HG03280 (cell line): ENCODE measurements at regions not wholly inside any gene's neighbourhood (a gene's known extent, or its start where the extent isn't known, plus 50 kb on each side); places are given as distances from the start of the nearest gene placed in this dataset.
"Not testable (repeated sequence)": the region's sequence is repeated elsewhere in the genome, so short reads cannot be mapped to it uniquely, and the experiment has no call there.

Experiments
- ATAC-seq: cut with Tn5 transposase; IDR thresholded peaks from one replicate; pipeline ENCODE4 v1.9.1; 2021; ENCODE audit warnings: mild to moderate bottlenecking, moderate library complexity; ENCODE audit not compliant: unreplicated experiment

DNA sequence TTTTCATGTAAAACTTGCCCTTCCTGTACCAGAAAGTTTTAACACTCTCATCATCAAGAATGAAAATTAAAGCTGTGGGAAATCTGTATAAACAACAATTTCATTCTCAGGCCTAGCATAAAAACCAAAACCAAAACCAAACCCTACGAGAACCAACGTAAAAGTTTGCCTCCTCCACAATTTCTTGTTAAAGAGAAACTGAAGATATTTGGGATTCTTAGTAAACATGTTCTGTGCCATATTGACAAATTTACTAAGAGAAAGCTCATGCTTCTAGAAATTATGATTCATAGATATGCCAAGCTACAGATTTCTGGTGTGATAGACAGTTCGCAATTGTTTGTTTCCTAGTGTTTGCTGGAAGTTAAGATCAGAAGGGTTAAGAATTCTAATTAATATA is 801.0 kb upstream of the NUDT12 start:
- no peak for ATAC-seq

DNA sequence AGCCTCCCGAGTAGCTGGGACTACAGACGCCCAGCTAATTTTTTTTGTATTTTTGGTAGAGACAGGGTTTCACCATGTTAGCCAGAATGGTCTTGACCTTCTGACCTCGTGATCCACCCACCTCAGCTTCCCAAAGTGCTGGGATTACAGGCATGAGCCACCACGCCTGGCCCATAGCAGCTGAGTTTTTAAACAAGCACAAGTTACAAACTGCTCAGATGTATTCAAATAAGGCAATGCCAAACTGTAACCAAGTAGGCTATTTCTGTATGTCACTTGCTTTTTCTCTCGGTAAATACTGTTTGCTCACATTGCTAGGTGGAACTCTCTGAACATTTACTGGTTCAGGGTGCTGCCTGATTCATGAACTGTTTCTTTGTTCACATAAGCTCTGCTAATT is 799.3 kb upstream of the NUDT12 start:
- ATAC-seq = peak; percentile 72

DNA sequence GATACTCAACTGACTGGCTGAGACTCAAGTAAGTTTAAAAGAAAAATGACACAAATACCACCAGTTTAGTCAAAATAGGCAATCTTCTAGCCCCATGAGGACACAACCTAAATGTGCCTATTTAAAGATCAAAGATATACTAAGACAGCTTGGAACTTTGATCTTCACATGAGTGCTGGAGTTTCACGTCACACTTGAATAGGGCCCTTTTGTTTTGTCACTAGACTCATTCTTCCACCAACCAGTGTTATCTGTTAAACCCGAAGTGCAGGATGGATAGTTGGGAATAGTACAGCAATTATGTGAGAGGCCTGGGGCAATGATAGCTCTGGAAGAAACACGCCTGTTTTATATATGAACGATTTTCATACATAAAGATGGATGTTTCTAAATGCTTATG is 792.8 kb upstream of the NUDT12 start:
- no peak for ATAC-seq

DNA sequence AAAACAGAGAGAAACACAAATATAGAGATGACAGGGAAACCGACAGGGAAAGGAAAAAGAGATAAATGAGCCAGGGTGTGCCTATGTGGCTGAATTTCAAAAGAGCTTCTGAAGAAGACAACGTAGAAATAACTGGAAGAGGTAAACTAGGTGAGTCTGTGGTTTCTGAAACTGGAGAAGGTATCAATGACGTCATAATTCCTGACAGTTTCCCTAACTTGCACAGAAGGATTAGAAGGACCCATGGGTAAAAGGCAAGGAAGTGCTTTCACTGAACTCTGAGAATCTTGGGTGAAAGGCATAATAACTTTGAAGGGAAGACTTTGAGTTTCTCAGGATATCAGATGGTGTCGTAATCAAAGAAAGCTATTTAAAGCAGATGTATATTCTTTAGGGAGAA is 790.8 kb upstream of the NUDT12 start:
- ATAC-seq = no peak

DNA sequence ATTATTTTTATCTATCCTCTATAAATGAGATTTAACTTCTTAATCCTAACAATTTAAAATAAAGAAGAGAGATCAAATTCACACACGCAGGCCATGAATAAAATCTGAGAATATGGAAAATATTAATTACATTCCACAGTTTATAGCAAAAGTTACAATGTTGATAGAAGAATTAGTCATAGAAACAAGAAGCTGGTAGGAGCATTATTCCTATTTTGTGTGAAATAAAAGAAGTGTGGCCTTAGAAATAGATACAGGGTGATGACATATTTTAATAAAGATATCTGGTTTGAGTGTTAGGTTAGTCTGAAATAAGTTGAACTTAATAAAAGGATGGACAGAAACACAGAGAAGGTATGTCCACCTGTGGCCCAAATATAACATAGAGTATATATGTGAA is 790.4 kb upstream of the NUDT12 start:
- no peak for ATAC-seq

DNA sequence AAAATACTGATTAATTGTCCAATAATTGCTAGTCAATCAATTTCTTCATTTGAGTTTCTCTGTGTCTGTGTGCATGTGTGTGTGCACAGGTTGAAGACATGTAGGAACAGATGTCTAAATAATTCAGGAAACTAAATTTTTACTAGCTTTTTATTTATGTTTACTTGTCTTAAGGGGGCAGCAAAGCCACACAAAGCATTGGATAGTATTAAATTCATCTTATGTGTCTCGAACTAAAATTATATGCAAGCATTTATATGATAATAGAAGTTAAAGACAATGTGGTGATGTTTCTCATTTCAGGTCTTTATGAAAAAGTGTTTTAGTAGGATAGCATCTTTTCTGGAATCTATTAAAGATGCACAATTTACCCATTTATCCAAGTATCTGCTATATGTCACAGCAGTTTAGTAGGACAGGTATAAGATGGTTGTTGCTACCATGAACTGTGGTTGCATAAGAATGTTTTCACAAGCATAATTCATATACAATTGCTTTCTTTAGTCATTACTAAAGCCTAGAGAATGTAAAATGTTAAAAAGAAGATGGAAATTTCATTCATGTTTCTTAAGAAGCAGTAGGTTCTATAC is 784.6 kb upstream of the NUDT12 start:
- ATAC-seq = no peak

DNA sequence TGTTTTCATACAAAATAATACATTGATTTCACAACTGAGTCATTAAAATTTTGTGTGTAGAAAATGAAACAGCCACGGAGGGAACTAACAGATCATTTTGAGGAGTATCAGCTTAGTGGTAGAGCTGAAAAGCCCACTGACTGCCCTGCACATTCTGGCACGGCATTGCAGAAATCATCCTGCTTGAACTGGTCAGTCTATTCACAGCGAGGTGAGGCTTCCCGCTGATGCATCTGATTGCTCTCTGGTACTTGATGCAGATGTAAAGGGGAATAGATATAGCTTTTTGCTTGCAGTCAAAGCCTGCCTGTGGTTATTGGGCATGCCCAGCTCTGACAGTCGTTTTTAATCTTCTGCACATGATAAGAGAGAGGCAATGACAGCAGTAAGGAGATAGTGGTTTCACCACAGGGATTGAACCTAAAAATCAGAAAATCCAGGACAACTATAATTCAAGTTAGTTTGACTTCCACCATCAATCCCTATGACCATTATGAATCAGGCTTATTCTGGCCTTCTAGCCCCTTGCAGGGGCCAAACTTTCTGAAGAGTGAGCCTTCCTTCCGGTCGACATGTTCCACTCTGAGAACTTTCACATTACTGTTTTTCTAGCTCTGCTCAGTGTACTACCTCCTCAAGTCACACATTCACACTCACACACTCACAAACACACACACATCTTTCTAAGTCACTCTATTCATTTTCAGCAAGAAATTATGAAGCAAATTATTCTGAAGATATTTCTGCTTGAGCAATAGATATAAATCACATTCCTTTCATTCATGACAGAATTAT is 782.8 kb upstream of the NUDT12 start:
- no peak for ATAC-seq

DNA sequence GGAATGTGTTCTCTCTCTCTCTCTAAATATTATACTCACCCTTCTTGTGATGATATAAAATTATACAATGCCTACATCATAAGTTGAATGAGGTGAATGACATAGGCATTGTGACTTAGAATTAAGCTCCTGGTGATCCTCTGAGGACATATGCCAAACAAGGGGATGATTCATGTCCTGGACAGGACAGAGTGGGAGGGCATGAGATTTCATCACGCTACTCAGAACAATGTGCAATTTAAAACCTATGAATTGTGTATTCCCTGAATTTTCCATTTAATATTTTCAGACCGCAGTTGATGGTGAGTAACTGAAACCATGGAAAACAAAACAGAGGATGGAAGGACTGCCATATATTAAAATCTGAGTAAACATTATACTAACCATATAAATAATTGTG is 782.2 kb upstream of the NUDT12 start:
- no peak for ATAC-seq

DNA sequence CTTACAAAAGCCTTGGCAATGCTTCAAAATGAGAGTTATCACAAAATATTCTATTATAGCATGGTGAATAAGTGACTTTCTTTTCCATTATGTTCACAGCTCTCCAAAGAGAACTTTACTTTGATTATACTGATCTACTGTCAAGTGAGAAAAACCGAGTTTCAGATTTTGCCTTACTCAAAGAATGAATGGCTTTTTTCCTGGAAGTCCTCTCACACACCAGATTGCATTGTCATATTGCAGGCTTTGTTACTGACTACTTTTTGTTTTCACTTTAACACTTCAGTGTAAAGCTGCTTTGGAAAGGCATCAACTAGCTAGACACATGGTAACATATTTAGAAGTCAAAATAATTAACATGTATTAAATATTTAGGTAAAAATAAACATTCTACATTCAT is 765.2 kb upstream of the NUDT12 start:
- no peak for ATAC-seq

DNA sequence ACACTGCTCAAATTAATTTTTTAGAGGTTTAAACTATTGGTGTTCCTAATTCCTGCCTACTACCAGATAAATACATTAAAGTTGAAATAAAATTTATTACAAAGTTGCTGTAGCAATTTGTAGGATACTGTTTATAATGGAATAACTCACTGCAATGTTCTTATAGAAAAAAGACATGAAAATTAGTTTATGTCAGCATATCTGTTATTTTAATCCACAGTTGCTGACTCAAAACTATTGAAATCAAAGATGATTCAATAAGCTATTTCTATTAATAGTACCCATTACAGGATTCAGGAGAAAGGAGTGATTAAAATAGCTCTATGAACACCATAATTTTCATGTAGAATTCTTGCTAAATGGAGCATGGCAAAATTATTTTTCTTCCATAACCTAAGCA is 764.4 kb upstream of the NUDT12 start:
- ATAC-seq = no peak

DNA sequence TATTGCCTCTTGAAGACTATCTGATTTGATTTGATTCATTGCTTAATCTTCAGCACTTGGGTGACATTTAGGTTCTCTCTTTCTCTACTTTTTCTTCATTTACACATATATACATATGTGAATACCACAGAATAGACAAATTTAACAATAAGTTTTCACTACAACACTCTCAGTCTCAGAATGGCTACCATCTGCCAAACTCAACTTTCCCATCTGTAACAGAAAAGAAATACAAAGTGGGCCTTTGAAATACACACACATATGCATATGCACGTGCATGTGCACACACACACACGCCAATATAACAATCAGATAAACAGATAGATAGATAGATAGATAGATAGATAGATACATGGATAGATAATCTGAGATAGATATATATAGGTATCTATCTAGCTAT is 762.8 kb upstream of the NUDT12 start:
- ATAC-seq = no peak

DNA sequence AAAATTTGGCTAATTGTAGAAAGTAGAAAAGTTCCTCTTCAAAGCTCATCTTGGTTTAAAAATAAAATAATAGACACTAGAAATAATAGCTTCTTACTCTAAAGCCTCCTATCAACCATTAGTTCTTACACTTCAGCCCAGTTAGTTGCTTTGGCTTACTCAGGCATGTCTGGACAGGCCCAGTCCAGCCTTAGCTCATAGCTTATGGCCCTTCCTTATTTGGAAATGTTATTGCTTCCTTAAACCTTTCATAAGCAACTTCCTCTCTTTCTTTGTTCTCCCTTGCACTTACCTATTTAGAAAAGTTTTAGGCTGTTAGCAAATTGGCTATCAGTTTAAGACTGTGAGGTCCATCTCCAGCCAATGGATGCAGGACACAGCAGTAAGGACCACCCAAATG is 754.1 kb upstream of the NUDT12 start:
- ATAC-seq = not testable (repeated sequence)

DNA sequence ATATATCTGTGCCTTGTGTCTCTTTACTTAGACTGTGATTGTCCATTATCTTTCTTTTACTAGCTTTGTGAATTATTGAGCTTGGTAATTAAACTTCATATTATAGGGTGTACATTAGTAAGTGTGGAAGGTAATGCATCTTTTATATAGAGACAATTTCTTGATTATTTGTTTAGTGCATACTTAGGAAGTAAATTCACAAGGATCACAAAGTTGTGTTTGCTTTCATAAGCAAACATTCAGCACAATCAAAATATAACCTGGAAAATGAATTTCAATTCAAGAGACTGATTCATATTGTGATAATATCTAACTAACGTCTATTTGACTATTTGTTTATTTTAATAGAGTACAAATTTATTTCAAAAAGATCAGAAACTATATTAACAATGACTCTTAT is 749.9 kb upstream of the NUDT12 start:
- ATAC-seq = no peak

DNA sequence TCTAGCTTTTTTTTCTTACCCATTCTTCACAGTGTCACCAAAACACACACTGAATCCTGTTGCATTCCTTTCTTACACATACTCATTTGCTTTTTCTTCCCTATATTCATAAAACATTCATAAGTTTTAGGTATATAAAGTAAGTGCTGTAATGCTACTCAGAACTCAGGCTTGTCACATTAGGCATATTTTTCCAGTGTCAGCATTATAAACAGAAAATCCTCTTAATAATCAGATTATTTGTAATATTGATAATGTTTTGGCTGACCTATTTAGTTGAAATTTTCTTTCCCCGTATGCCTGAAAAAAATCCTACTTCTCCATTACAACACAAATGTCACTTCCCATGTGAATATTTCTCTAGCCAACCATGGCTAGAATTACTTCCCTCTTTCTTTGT is 743.0 kb upstream of the NUDT12 start:
- ATAC-seq = no peak

DNA sequence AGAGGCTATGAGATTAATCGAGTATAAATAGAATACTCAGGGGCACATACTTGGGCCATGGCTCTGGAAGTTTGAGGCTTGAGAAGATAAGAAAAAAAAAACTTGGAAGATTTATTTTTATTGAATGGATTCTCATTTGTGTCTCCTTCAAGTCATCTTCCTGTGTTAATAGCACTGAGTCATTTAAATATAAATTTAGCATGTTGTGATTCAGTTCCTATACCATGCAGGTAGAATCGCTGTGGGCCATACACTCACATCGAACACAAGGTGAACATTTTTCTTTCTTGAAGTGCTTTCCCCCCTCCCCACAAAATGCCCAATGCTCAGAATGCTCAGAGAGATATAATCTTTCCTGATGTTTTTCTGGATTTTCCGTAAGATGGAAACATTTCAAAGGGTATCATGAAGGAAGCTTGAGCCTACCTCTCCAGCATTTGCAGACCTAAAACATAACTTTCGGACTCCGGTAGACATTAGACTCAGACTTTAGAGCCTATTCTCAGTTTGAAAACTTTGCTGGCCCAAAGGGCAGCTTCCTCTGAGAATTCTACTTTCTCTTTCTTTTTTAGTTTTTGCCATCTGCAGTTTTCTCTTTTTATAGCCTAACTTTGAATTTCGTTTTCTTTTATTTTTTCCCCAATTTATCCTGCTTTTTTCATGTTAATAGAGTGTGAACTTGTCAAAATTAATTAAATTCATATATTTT is 737.6 kb upstream of the NUDT12 start:
- ATAC-seq = no peak

DNA sequence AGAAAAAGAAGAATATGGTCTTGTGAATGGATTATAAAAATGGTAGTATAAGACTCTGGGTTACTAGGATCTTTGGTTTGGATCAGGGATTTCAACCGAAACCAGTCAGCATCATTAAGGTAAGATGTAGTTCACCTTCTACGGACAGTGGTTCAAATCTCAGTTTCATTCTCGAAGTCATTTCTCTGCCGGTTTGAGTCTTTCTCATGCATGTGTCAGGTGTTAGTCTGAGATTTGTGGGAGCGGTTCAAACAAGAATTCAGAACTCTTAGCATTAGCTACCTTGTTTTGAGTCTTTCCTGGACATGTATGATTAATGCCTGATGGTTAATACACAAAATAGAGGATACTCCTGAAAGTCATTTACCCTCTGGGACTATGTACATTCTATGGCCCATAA is 735.9 kb upstream of the NUDT12 start:
- no peak for ATAC-seq

DNA sequence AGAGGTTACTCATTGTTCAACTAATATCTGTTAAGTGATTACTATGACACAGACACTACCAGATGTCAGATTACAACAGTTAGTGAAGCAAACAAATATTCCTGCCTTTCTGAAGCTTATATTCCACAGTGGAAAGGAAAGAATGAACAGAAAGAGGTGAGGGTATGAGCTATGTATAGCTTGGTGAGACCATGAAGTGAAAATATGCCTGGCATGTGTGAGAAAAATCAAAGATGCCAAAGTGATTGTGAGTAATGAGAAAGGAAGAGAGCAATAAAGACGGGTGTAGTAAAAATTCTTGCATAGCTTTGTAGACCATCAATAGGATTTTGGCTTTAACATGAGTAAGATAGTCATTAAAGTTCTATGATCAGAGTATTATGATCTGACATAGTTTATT is 734.5 kb upstream of the NUDT12 start:
- ATAC-seq = no peak

DNA sequence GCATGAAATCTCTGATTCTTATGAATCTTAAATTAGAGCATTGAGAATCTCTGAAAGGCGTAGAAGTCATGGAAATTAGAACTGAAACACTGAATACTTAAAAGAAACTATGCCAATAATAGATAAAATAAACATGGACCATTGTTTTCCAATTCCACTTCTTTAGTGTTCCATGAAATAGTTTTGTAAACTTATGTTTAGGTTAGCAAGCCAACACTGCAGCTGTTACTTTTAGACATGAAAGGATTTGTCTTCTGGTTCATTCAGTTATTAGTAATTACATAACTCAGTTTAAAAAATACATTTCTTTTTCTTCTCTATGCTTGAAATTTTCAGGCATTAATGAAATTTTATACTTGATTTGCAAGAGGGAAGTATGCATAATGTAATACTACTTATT is 733.4 kb upstream of the NUDT12 start:
- ATAC-seq = no peak

DNA sequence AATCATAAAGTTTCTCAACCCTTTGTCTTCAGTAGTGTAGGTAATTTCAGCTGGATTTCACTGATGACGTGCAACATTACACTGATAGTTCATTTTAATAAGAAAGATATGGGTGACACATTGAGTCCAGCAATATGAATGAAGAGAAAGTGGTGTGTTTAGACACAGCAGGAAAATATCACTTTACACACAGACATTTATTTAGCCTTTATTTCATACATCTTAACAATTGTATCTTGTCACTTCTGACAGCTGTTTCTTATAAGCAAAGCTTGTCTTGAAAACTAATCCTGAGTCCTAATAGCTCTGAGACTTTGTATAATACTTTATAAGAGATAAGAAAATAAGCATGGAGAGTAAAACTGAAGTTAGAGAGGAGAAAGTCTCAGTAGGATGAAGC is 720.5 kb upstream of the NUDT12 start:
- no peak for ATAC-seq

DNA sequence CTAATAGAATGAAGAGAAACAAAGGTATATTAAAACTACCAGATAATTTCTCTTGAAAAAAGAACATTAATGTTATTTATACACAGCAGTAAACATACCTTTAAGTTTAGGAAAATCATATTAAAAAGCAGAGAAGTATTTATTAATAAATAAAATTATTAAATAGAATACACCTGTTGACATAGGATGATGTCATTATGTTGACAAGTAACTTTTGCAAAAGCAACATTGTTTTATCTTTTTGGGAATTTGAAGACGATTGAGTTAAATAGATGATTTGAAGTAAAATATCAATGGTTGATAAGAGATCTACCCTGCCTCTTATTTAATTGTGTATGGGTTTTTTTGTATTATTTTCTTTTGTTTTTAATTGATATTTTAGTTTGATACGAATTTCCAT is 711.1 kb upstream of the NUDT12 start:
- no peak for ATAC-seq

DNA sequence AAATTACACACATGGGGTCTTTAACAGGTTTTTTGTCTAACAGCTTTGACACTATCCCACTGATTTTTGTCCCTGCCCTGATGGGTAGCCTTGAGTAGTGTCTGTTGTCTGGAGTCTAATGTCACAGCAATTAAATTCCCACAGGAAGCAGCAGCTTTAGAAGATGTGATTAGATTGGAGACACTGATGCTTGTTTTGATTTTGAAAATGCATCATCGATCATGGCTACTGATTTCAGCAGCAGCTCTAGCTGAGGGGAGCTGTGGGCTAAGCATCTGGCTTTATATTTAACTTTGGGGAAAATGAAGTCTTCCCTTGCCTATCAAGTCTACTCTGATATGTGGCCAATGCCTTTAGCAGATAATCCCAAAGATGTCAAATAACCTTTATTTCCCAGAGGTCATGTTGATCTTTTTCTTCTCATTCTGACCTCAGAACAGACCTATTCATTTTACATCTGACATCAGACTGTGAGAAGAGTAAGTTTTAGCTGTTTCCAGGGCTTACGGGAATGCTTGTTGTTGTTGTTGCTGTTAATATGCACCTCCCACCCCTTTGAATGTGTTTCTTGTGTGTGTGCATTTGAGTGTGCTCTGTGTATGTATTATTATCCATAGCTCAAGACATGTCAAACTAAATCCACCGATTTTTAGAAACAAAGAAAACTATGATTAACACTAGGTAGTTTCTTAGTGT is 704.9 kb upstream of the NUDT12 start:
- ATAC-seq = no peak

DNA sequence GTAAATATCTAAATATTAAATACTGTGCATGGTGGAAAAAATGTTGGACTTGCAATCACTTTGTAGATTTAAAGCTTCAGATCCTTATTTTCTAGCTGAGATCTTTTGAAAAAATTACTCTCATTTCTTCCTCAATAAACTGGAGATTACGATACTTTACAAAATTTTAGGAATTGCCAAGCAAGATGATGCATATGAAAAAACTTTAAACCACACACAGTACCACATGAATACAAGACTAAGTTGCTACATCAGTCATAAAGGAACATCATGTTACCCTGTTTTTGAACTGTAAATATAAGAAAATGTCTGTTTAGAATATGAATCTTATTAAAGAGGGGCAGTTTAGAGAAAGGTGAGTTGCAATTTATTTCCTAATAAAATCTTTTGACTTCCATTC is 703.6 kb upstream of the NUDT12 start:
- no peak for ATAC-seq
